ENCODE measurements at regions not wholly inside any gene's neighbourhood (a gene's known extent, or its start where the extent isn't known, plus 50 kb on each side); places are given as distances from the start of the nearest gene placed in this dataset.

- Histone ChIP-seq H3K27ac (no peak overlapping the region), H3K27me3 (no peaks in the 10 kb centered on the region), H3K36me3 (no peaks in the 10 kb centered on the region), H3K9me3 (no peaks in the 10 kb centered on the region), H3K4me3 (no peak overlapping the region), H3K4me1 (no peaks in the 10 kb centered on the region)
- ATAC-seq (no peak), DNase-seq (no peak)
- WGBS (ENCODE audit: insufficient coverage, low coverage, low lambda C conversion rate, missing lambda C conversion rate): 81% methylated on average over 9 of the region's 16 CpGs
- TF ChIP-seq CTCF (IDR thresholded peaks at IDR 0.05) (no peak), POLR2A (IDR thresholded peaks at IDR 0.05) (no peak)
- intact Hi-C loops (cut with DNase I): no loop called here
These were observed 304.6 kb upstream of the FOXF1 start for GRCh38 chr16:86205521-86206245.

GRCh38 chr16:86207350-86207749 is 303.0 kb upstream of the FOXF1 start:
- H3K27me3 ChIP-seq: no peaks in the 10 kb centered on the region
- DNase-seq: no peak
- H3K4me3 ChIP-seq: no peak overlapping the region
- no peaks in the 10 kb centered on the region for H3K36me3 ChIP-seq
- 14% methylated on average over 1 of the region's 5 CpGs for WGBS (ENCODE audit: insufficient coverage, low coverage, low lambda C conversion rate, missing lambda C conversion rate)
- no peaks in the 10 kb centered on the region for H3K4me1 ChIP-seq
- no peak overlapping the region for H3K27ac ChIP-seq
- TF ChIP-seq CTCF (IDR thresholded peaks at IDR 0.05) (no peak), POLR2A (IDR thresholded peaks at IDR 0.05) (no peak)
- no peak for ATAC-seq
- intact Hi-C loops (cut with DNase I): no loop called here
- H3K9me3 ChIP-seq: no peaks in the 10 kb centered on the region

DNA sequence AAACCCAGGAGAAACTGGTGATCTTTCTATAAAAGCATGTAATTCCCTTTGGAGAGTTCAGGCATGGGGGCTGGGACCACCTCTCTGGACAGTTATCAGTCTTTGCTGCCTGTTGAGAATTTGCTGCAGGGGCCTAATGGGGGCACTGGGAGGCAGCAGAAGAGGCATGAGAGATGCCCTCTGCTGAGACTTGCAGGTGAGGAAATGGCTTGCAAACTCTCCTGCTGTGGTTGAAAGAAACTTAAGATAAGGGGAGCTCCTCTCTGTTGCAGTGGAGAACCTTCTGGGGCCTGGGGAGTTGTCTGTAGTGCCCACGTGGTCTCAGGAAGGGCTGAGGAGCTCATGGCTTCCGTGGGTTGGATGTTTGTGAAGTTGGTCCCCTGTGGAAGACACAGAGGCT is 301.1 kb upstream of the FOXF1 start:
- Histone ChIP-seq H3K4me1 (no peaks in the 10 kb centered on the region), H3K4me3 (no peak overlapping the region), H3K9me3 (no peaks in the 10 kb centered on the region), H3K36me3 (no peaks in the 10 kb centered on the region), H3K27ac (no peak overlapping the region), H3K27me3 (no peaks in the 10 kb centered on the region)
- TF ChIP-seq POLR2A (IDR thresholded peaks at IDR 0.05) (no peak), CTCF (IDR thresholded peaks at IDR 0.05) (no peak)
- 13% methylated on average over 1 of the region's 2 CpGs for WGBS (ENCODE audit: insufficient coverage, low coverage, low lambda C conversion rate, missing lambda C conversion rate)
- DNase-seq: no peak
- no peak for ATAC-seq
- intact Hi-C loops (cut with DNase I): no loop called here

- no peaks in the 10 kb centered on the region for H3K9me3 ChIP-seq
- no peak overlapping the region for H3K27ac ChIP-seq
- DNase-seq (no peak), ATAC-seq (no peak)
- intact Hi-C loops (cut with DNase I): no loop called here
- H3K4me3 ChIP-seq: no peak overlapping the region
- 67% methylated on average over 18 of the region's 19 CpGs for WGBS (ENCODE audit: insufficient coverage, low coverage, low lambda C conversion rate, missing lambda C conversion rate)
- H3K27me3 ChIP-seq: no peaks in the 10 kb centered on the region
- H3K36me3 ChIP-seq: no peaks in the 10 kb centered on the region
- TF ChIP-seq CTCF (IDR thresholded peaks at IDR 0.05) (no peak), POLR2A (IDR thresholded peaks at IDR 0.05) (no peak)
- no peaks in the 10 kb centered on the region for H3K4me1 ChIP-seq
These were observed 299.7 kb upstream of the FOXF1 start for GRCh38 chr16:86210403-86211193.
